WTC11 (cell line): ENCODE measurements at regions not wholly inside any gene's neighbourhood (a gene's known extent, or its start where the extent isn't known, plus 50 kb on each side); places are given as distances from the start of the nearest gene placed in this dataset.

Source experiments
- ATAC-seq: fragments of 200-7000 bp; cut with Tn5 transposase; 2 replicates; pipeline ENCODE4 v1.10.0; 2021; ENCODE audit warnings: mild to moderate bottlenecking, moderate library complexity
- CTCF ChIA-PET: fragments of 300-600 bp; sonication (Branson Sonifier 250); formaldehyde crosslinking; loops from one replicate; lab custom pipeline; 2021; ENCODE audit warnings: antibody characterized with exemption; lab: Charles Lee
- POLR2A ChIA-PET: fragments of 350-600 bp; sonication (Branson Sonifier 250); formaldehyde crosslinking; loops from one replicate; lab custom pipeline; 2021; ENCODE audit warnings: antibody characterized with exemption; lab: Charles Lee
- DNase-seq: peaks from one replicate; pipeline ENCODE4 v3.0.0; 2021; ENCODE audit warnings: low spot score
- H3K27ac Mint-ChIP-seq: 2 replicates; pipeline ENCODE4 v1.8.0; 2021; ENCODE audit warnings: mixed read lengths
- H3K27me3 Mint-ChIP-seq: 2 replicates; pipeline ENCODE4 v1.8.0; 2021; ENCODE audit warnings: low read depth, mild to moderate bottlenecking, moderate library complexity, mixed read lengths
- H3K36me3 Mint-ChIP-seq: 2 replicates; pipeline ENCODE4 v1.8.0; 2021; ENCODE audit warnings: mixed read lengths
- H3K4me1 Mint-ChIP-seq: 2 replicates; pipeline ENCODE4 v1.8.0; 2022; ENCODE audit warnings: mixed read lengths
- H3K4me3 Mint-ChIP-seq: 2 replicates; pipeline ENCODE4 v1.8.0; 2021; ENCODE audit warnings: mild to moderate bottlenecking, moderate library complexity, mixed read lengths
- H3K9me3 Mint-ChIP-seq: 2 replicates; pipeline ENCODE4 v1.8.0; 2021; ENCODE audit warnings: mixed read lengths
- CREM ChIP-seq: sonication (generic); formaldehyde crosslinking; IDR thresholded peaks from 2 replicates; pipeline ENCODE4 v1.8.1; 2022; ENCODE audit warnings: mild to moderate bottlenecking, missing genetic modification reagents, moderate library complexity
- E2F4 ChIP-seq: sonication (generic); formaldehyde crosslinking; IDR thresholded peaks from 2 replicates; pipeline ENCODE4 v1.8.1; 2022; ENCODE audit warnings: low read depth, mild to moderate bottlenecking, moderate library complexity, missing genetic modification reagents, borderline replicate concordance
- FOXP1 ChIP-seq: sonication (generic); formaldehyde crosslinking; IDR thresholded peaks from 2 replicates; pipeline ENCODE4 v1.8.0; 2022; ENCODE audit warnings: missing genetic modification reagents, mild to moderate bottlenecking, moderate library complexity, borderline replicate concordance
- ZNF423 ChIP-seq: fragments of 250-450 bp; sonication (Bioruptor Pico); IDR thresholded peaks from 2 replicates; pipeline ENCODE4 v2.1.2; 2022; ENCODE audit warnings: mild to moderate bottlenecking, moderate library complexity

DNA sequence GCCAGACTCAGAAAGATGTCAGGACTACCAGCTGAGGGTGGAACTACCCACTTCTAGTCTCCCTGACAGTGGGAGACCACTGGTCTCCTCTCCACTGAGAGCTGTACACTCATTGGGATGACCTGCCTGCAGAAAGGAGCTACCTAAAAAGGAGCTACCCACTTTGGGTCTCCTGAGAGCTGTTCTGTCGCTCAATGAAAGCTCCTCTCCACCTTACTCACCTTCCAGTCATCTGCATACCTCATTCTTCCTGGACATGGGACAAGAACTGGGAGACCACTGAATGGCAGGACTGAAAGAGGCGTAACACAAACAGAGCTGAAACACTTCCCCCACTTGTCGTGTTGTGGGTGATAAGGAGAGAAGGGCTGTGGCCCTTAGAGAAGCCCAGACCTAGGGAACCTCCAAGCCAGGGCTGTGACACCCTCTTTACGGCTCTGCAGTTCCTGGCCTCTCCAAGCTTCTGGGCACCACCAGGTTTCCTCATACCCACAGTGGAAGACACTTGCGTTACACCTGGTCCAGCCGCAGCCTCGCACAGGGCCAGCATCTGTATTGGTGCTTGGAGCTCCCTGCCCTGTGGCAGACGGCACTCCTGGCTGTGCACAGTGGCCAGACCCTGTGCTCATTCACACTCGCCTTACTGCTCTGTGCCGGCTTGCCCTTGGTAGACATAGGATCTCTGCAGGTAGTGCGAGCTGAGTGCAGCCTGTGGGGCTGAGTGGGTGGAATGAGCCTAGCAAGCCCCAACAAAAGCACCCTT is 54.9 kb upstream of the SLITRK6 start (continued):
- TF ChIP-seq E2F4 (CRISPR knock-in tag) = no peak
- no peak for TF ChIP-seq FOXP1 (CRISPR knock-in tag)
- no peak for TF ChIP-seq CREM

GRCh38 chr13:85853161-85853894 is 54.1 kb upstream of the SLITRK6 start:
- CTCF ChIA-PET = no interaction called here
- Mint-ChIP-seq H3K9me3 (peaks cover 60% of the 10 kb centered on the region), H3K27ac (no peak overlapping the region), H3K27me3 (no peaks in the 10 kb centered on the region), H3K4me3 (no peak overlapping the region), H3K36me3 (peaks cover 36% of the 10 kb centered on the region), H3K4me1 (no peaks in the 10 kb centered on the region)
- no peak for DNase-seq
- TF ChIP-seq ZNF423 (CRISPR knock-in tag) = no peak
- POLR2A ChIA-PET = no interaction called here
- no peak for ATAC-seq
